ENCODE measurements at regions not wholly inside any gene's neighbourhood (a gene's known extent, or its start where the extent isn't known, plus 50 kb on each side); places are given as distances from the start of the nearest gene placed in this dataset.

DNA sequence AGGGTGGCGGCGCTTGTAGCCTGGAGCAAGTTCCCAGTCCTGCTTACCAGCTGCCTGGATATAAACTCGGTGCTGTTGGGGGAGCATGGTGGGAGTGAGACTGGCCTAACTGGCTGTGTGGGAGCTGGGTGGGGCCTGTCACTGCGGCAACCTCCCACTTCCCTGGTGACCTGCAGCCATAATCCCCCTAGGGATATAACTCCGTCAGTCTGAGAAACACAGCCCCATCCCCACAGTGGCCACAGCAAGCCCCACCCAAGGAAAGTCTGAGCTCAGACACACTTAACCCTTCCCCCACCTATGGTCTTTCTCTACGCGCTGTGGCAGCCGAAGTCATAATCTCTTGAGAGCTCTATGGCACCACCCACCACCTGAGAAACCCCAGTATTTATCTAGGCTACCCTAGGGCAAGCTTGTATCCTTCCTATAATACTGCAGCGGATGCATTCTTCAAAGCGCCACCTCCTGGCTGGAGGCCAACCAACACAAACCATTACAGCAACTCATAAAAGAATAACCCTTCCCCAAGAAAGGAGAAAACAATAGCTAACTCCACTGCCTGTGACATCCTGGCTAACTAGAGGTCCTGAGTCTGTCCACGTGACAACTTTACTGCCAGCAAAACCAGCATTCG, 57.4 kb downstream of the ZNF648 start:
- TF ChIP-seq ARNT (IDR thresholded peaks at IDR 0.05) (no peak), BHLHE40 (IDR thresholded peaks at IDR 0.05; ENCODE audit: borderline replicate concordance) (no peak), ZNF384 (IDR thresholded peaks at IDR 0.05) (no peak), SP1 (IDR thresholded peaks at IDR 0.05) (no peak), NFRKB (IDR thresholded peaks at IDR 0.05) (no peak), TARDBP (IDR thresholded peaks at IDR 0.05) (no peak)

Measured in HEK293T (cell line).